Gastrocnemius medialis (tissue), 4 donors: ENCODE measurements at regions not wholly inside any gene's neighbourhood (a gene's known extent, or its start where the extent isn't known, plus 50 kb on each side); places are given as distances from the start of the nearest gene placed in this dataset.

ENCODE experiments used
- POLR2A ChIP-seq, 2 donors: fragments of 450-650 bp; IDR thresholded peaks; one replicate each; pipeline ENCODE4 v1.6.1; 2017; ENCODE audit warnings: antibody characterized with exemption in 2 of 2, mild to moderate bottlenecking in 2 of 2, moderate library complexity in 2 of 2
- TF ChIP-seq, protein P1 (sequence below), 5 experiments: fragments of 450-650 bp in 3 of 5; fragments of 200-600 bp in 2 of 5; sonication (generic) in 2 of 5; IDR thresholded peaks in 4 of 5; conservative IDR thresholded peaks in 1 of 5; 1 replicate in 4 of 5; 2 replicates in 1 of 5; pipeline ENCODE4 v1.5.1; 2016 to 2019; ENCODE audit warnings: antibody characterized with exemption in 5 of 5, mild to moderate bottlenecking in 3 of 5, moderate library complexity in 3 of 5

DNA sequence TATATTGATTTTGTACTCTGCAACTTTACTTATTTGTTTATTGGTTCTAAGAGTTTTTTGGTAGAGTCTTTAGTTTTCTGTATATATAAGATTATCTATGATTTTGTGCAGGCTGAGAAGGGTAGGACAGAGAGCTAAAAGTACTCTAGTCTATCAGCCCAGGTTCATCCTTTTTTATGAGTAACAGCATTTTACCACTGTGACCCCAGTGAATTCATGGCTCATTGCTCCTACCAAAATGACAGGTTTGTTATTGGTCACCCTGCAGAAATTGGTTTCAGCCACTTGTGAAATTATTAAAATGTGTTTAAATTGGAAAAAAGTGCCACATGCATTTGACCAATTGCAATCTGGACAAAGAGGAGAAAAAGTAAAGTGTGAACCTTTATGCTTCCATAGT lies 421.4 kb upstream of the DAB2 start:
- TF ChIP-seq POLR2A (IDR thresholded peaks at IDR 0.05): no peak
- TF ChIP-seq, protein P1, sequence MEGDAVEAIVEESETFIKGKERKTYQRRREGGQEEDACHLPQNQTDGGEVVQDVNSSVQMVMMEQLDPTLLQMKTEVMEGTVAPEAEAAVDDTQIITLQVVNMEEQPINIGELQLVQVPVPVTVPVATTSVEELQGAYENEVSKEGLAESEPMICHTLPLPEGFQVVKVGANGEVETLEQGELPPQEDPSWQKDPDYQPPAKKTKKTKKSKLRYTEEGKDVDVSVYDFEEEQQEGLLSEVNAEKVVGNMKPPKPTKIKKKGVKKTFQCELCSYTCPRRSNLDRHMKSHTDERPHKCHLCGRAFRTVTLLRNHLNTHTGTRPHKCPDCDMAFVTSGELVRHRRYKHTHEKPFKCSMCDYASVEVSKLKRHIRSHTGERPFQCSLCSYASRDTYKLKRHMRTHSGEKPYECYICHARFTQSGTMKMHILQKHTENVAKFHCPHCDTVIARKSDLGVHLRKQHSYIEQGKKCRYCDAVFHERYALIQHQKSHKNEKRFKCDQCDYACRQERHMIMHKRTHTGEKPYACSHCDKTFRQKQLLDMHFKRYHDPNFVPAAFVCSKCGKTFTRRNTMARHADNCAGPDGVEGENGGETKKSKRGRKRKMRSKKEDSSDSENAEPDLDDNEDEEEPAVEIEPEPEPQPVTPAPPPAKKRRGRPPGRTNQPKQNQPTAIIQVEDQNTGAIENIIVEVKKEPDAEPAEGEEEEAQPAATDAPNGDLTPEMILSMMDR (IDR thresholded peaks at IDR 0.05 in 4 of 5, conservative IDR thresholded peaks at IDR 0.05 in 1 of 5): no peak
